ENCODE measurements at regions not wholly inside any gene's neighbourhood (a gene's known extent, or its start where the extent isn't known, plus 50 kb on each side); places are given as distances from the start of the nearest gene placed in this dataset.

DNA sequence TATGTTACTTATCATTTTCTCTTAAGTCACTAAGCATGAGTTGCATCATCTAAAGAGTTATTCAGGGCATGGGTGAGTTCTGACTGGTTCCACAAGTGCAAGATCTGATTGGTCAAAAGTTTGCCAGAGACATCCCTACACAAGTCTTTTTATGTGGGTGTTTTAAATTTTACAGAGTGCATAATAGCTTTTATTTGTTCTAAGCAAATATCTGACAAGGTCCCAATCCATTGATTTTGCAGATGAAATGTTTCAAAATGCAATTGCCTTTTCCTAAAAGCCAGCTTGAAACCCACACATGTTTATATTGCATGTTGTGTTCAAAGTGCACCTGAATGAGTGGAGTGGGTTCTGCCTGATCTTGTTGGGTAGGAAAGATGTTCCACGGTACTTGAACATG lies 101.7 kb upstream of the PAX6 start:
- Histone ChIP-seq H3K9me3 (ENCODE audit: low read length) (no peaks in the 10 kb centered on the region), H3K4me3 (ENCODE audit: low read depth, low read length, poor library complexity, severe bottlenecking) (no peak overlapping the region), H3K9ac (ENCODE audit: low read length) (no peak overlapping the region), H4K20me1 (ENCODE audit: insufficient read depth, low read length) (no peaks in the 10 kb centered on the region), H3K27me3 (ENCODE audit: insufficient read depth, low read length) (no peaks in the 10 kb centered on the region), H3K79me2 (ENCODE audit: insufficient read depth, low read length) (no peaks in the 10 kb centered on the region), H3K36me3 (ENCODE audit: insufficient read depth, low read length) (no peaks in the 10 kb centered on the region), H3K9me2 (ENCODE audit: low read depth, low read length) (no peaks in the 10 kb centered on the region), H3F3A (ENCODE audit: insufficient read depth, low read length) (no peaks in the 10 kb centered on the region), H2AFZ (ENCODE audit: low read length) (no peak overlapping the region), H3K4me2 (ENCODE audit: low read length) (no peak overlapping the region), H3K4me1 (ENCODE audit: insufficient read depth, low read length, severe bottlenecking) (no peaks in the 10 kb centered on the region), H3K27ac (ENCODE audit: low read depth, low read length, poor library complexity, severe bottlenecking) (no peak overlapping the region)
- no peak for TF ChIP-seq EZH2 (IDR thresholded peaks at IDR 0.05; ENCODE audit: borderline replicate concordance, low read length)
- TF ChIP-seq, protein P1, sequence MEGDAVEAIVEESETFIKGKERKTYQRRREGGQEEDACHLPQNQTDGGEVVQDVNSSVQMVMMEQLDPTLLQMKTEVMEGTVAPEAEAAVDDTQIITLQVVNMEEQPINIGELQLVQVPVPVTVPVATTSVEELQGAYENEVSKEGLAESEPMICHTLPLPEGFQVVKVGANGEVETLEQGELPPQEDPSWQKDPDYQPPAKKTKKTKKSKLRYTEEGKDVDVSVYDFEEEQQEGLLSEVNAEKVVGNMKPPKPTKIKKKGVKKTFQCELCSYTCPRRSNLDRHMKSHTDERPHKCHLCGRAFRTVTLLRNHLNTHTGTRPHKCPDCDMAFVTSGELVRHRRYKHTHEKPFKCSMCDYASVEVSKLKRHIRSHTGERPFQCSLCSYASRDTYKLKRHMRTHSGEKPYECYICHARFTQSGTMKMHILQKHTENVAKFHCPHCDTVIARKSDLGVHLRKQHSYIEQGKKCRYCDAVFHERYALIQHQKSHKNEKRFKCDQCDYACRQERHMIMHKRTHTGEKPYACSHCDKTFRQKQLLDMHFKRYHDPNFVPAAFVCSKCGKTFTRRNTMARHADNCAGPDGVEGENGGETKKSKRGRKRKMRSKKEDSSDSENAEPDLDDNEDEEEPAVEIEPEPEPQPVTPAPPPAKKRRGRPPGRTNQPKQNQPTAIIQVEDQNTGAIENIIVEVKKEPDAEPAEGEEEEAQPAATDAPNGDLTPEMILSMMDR (IDR thresholded peaks at IDR 0.05; ENCODE audit: low read length) = no peak

DNA sequence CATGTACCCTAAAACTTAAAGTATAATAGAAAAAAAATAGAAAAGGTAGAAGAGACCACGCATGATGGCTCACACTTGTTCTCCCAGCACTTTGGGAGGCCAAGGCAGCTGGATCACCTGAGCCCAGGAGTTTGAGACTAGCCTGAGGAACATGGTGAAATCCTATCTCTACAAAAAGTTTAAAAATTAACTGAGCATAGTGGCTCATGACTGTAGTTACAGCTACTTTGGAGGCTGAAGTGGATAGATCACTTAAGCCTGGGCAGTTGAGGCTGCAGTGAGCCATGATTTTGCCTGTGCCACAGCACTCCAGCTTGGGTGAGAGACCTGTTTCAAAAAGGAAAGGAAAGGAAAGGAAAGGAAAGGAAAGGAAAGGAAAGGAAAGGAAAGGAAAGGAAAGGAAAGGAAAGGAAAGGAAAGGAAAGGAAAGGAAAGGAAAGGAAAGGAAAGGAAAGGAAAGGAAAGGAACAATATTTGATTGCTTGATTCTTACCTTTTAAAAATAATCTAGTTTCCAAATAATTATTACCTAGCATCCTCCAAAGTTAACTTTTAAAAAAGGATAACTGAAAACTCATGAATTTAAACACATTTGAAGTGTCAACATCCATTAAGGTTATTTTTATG lies 99.9 kb upstream of the PAX6 start:
- Histone ChIP-seq H3K9me2 (ENCODE audit: low read depth, low read length) (no peaks in the 10 kb centered on the region), H4K20me1 (ENCODE audit: insufficient read depth, low read length) (no peaks in the 10 kb centered on the region), H3K27me3 (ENCODE audit: insufficient read depth, low read length) (no peaks in the 10 kb centered on the region), H3F3A (ENCODE audit: insufficient read depth, low read length) (no peaks in the 10 kb centered on the region), H3K9ac (ENCODE audit: low read length) (no peak overlapping the region), H3K4me1 (ENCODE audit: insufficient read depth, low read length, severe bottlenecking) (no peaks in the 10 kb centered on the region), H3K79me2 (ENCODE audit: insufficient read depth, low read length) (no peaks in the 10 kb centered on the region), H3K36me3 (ENCODE audit: insufficient read depth, low read length) (no peaks in the 10 kb centered on the region), H3K4me2 (ENCODE audit: low read length) (no peak overlapping the region), H2AFZ (ENCODE audit: low read length) (no peak overlapping the region), H3K4me3 (ENCODE audit: low read depth, low read length, poor library complexity, severe bottlenecking) (no peak overlapping the region), H3K27ac (ENCODE audit: low read depth, low read length, poor library complexity, severe bottlenecking) (no peak overlapping the region), H3K9me3 (ENCODE audit: low read length) (no peaks in the 10 kb centered on the region)
- TF ChIP-seq, protein P1 (IDR thresholded peaks at IDR 0.05; ENCODE audit: low read length) = no peak
- no peak for TF ChIP-seq EZH2 (IDR thresholded peaks at IDR 0.05; ENCODE audit: borderline replicate concordance, low read length)

- no peaks in the 10 kb centered on the region for H3K9me3 ChIP-seq (ENCODE audit: low read length)
Observed at GRCh38 chr11:31903225-31904074, 92.3 kb upstream of the PAX6 start.

More at GRCh38 chr11:31903225-31904074, 92.3 kb upstream of the PAX6 start:
- H3K79me2 ChIP-seq (ENCODE audit: insufficient read depth, low read length) = no peaks in the 10 kb centered on the region
- H3K9me2 ChIP-seq (ENCODE audit: low read depth, low read length) = no peaks in the 10 kb centered on the region
- H3K9ac ChIP-seq (ENCODE audit: low read length) = no peak overlapping the region
- no peaks in the 10 kb centered on the region for H4K20me1 ChIP-seq (ENCODE audit: insufficient read depth, low read length)
- H2AFZ ChIP-seq (ENCODE audit: low read length) = no peak overlapping the region
- H3K4me1 ChIP-seq (ENCODE audit: insufficient read depth, low read length, severe bottlenecking) = no peaks in the 10 kb centered on the region
- H3K4me3 ChIP-seq (ENCODE audit: low read depth, low read length, poor library complexity, severe bottlenecking) = no peak overlapping the region
- H3K27me3 ChIP-seq (ENCODE audit: insufficient read depth, low read length) = no peaks in the 10 kb centered on the region
- no peak overlapping the region for H3K27ac ChIP-seq (ENCODE audit: low read depth, low read length, poor library complexity, severe bottlenecking)
- H3K4me2 ChIP-seq (ENCODE audit: low read length) = no peak overlapping the region
- H3F3A ChIP-seq (ENCODE audit: insufficient read depth, low read length) = no peaks in the 10 kb centered on the region
- no peaks in the 10 kb centered on the region for H3K36me3 ChIP-seq (ENCODE audit: insufficient read depth, low read length)
- TF ChIP-seq, protein P1 (IDR thresholded peaks at IDR 0.05; ENCODE audit: low read length) = no peak
- TF ChIP-seq EZH2 (IDR thresholded peaks at IDR 0.05; ENCODE audit: borderline replicate concordance, low read length) = no peak

Data from OCI-LY1 (cell line).